GM12874 (cell line): ENCODE measurements at regions not wholly inside any gene's neighbourhood (a gene's known extent, or its start where the extent isn't known, plus 50 kb on each side); places are given as distances from the start of the nearest gene placed in this dataset.

ENCODE experiments used
- CTCF ChIP-seq: IDR thresholded peaks from 2 replicates; pipeline ENCODE4 v1.5.1; 2011; ENCODE audit warnings: low read depth, mild to moderate bottlenecking, control low read depth, low read length, moderate library complexity; ENCODE audit not compliant: insufficient read depth

- TF ChIP-seq CTCF, result no peak
Observed at GRCh38 chr17:13073018-13073417, 55.2 kb upstream of the ELAC2 start.

DNA sequence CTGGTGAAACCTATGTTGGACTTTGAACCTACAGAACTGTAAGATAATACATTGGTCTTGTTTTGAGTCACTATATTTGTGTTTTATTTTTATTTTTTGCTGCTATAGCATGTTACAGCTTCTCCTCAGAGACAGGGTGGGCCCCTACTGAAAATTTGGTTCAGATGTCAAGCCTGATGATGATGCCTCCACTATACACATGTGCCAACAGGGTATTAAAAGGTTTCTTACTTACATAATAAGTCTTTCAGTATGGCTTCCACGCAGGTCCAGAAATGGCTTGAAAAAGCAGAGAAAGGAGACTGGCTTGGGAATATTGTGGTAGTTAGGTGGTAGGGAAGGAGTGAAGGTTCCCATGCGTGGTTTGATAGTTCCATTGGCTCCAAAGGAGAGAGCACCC, 52.9 kb upstream of the ELAC2 start:
- TF ChIP-seq CTCF, result no peak

- no peak for TF ChIP-seq CTCF
Observed at GRCh38 chr17:13067629-13068303, 49.9 kb upstream of the ELAC2 start.
